Midbrain (tissue), 1 donor: ENCODE measurements at regions not wholly inside any gene's neighbourhood (a gene's known extent, or its start where the extent isn't known, plus 50 kb on each side); places are given as distances from the start of the nearest gene placed in this dataset.

ENCODE experiments used
- DNase-seq: peaks from one replicate; lab custom pipeline; 2025; lab: John Stamatoyannopoulos, UW

DNA sequence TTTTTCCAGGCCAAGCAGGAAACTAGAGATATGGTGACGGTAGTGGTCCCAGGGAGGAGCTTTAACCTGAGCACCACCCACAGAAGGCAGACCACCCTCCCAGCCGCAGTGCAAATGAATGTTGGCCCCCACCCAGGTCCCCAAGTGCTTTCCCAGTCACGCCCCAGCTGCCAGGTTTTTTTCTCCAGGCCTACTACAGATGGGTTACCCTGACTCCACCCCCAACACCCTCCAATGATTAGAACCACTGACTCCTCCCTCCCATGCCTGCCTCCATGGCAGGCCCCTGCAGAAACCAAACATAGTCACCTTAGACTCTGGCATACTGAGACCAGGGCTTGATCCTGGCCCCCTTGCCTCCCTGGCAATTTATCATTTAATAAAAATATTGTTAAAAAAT, 58.7 kb upstream of the CHST1 start:
- DNase-seq: no peak

DNA sequence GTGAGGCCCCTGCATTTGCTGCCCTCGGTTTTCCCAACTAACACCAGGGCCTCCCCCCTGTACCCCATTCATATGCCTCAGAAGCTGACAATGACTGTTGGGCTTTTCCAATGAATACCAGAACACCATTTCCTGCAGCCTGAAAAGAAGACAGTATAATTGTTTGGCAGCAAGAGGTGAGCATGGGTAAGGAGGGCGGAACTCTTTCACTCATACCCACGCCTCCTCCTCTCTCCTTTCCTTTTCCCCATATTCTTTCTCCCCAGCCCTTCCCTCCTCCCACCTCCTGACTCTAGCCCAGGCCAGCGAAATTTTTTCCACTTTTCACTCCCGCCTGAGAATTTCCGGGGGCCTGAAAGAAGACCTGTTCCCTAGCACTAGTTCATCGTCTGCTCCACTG, 58.0 kb upstream of the CHST1 start:
- no peak for DNase-seq

DNA sequence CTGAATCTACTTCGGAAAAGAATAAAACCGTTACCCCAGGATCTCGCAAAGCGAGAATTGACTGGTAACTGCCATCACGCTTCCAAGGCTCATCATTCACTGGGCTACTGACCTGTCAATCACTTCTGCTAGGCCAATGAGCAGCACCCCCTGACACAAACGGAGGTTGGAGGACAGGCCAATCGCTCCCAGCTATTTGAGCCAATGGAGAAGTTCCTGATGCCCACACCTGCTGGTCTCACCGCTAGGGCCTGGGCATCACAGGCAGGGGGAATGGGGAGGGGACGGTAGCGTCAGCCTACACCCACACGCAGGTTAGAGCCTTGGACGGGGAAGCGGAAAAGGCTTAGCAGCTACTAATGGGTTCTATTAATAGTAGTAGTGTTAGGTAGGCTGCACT, 56.7 kb upstream of the CHST1 start:
- no peak for DNase-seq

DNA sequence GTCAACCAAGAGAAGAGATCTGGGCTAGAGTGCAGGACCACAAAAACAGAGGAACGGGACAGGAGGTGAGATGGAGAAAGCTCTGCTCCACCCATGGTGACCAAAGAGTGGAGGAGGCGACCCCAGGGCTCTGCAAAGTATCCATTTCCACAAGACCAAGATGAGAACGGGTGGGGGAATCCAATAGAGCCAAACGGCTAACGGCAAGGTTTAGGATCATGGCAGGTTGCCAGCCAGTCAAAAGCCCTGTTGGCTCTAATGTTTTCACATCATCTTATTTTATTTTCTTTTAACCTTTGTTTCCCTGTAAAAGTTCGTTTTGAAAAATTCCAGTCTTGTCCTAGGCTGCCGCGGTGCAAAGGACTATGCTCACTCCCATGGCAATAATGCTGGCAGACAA, 52.1 kb upstream of the CHST1 start:
- DNase-seq: no peak

DNA sequence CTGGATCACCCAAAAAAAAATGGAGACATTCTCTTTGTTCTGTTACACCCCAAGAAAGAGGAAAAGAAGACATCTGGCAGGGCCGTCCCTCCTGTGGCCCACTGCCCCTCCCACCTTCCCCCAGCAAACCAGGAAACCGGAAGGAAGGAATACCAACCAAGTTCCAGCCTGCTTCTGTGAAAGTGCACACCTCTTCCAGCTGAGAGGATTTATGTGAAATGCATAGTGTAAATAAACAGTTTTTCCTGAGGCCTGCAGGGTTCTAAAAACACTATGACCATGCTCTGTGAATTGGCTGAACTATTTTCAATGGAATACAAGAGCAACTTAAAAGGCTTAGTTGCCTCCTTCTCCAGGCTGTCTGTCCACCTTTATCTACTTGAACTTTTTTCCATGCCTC, 50.0 kb upstream of the CHST1 start:
- DNase-seq: no peak
